GM12878 (cell line): ENCODE measurements at regions not wholly inside any gene's neighbourhood (a gene's known extent, or its start where the extent isn't known, plus 50 kb on each side); places are given as distances from the start of the nearest gene placed in this dataset.

Experiments used
- ATAC-seq: fragments of 200-7000 bp; cut with Tn5 transposase; 3 replicates; pipeline ENCODE4 v1.9.1; 2020; ENCODE audit warnings: mild to moderate bottlenecking, moderate library complexity
- BruUV-seq: library from RNA; stranded (reverse); fragments of 400-500 nt; replicated peaks from 2 replicates; lab custom pipeline; 2021; lab: Mats Ljungman, UMichigan
- CTCF ChIA-PET: fragments of 300-600 bp; sonication (Branson Sonifier 250); formaldehyde crosslinking; extraction: SDS; loops from one replicate; lab custom pipeline; 2021; ENCODE audit warnings: inconsistent platforms; lab: Yijun Ruan, JAX
- POLR2A ChIA-PET: fragments of 350-600 bp; formaldehyde crosslinking; extraction: SDS; loops from one replicate; lab custom pipeline; 2021; ENCODE audit warnings: inconsistent platforms; lab: Charles Lee
- RAD21 ChIA-PET: fragments of 300-600 bp; sonication (Branson Sonifier 250); formaldehyde crosslinking; loops from one replicate; lab custom pipeline; 2023; ENCODE audit warnings: antibody characterized with exemption; ENCODE audit not compliant: unreplicated experiment; lab: Charles Lee
- SMC1A ChIA-PET: fragments of 300-600 bp; sonication (Branson Sonifier 250); formaldehyde crosslinking; loops from one replicate; lab custom pipeline; 2023; ENCODE audit not compliant: unreplicated experiment, uncharacterized antibody; lab: Charles Lee
- DNase-seq: peaks from one replicate; pipeline ENCODE4 v3.0.0-alpha.2; 2011; ENCODE audit warnings: low read depth, low spot score
- FAIRE-seq: peaks from 3 replicates; lab custom pipeline; 2011; peaks lifted over from hg19 to GRCh38; lab: Jason Lieb, UNC
- H2AFZ ChIP-seq: 2 replicates; pipeline ENCODE4 v1.6.0; 2011; ENCODE audit warnings: low read depth, low read length, control low read depth; ENCODE audit not compliant: control insufficient read depth
- H3K27ac ChIP-seq: 2 replicates; pipeline ENCODE4 v1.5.1; 2011; ENCODE audit warnings: control low read depth; ENCODE audit not compliant: control insufficient read depth, insufficient read depth
- H3K27me3 ChIP-seq, 2 experiments: replicated peaks in 1 of 2; 2 replicates each; pipeline versions ENCODE4 v1.6.0 to v1.6.1; 2011; ENCODE audit warnings: low read length in 1 of 2; ENCODE audit not compliant: control insufficient read depth in 2 of 2, insufficient read depth in 2 of 2
- H3K36me3 ChIP-seq, 2 experiments: 2 replicates each; pipeline ENCODE4 v1.5.1; 2011; ENCODE audit warnings: low read length in 1 of 2; ENCODE audit not compliant: control insufficient read depth in 2 of 2, insufficient read depth in 2 of 2
- H3K4me1 ChIP-seq: 2 replicates; pipeline ENCODE4 v1.6.1; 2011; ENCODE audit warnings: mild to moderate bottlenecking, low read length, moderate library complexity, mixed read lengths; ENCODE audit not compliant: control insufficient read depth, insufficient read depth
- H3K4me2 ChIP-seq: 2 replicates; pipeline ENCODE4 v1.6.0; 2011; ENCODE audit warnings: control low read depth; ENCODE audit not compliant: control insufficient read depth, insufficient read depth
- H3K4me3 ChIP-seq: fragments of 200-600 bp; sonication (generic); 2 replicates; pipeline ENCODE4 v1.5.1; 2016
- H3K79me2 ChIP-seq: 2 replicates; pipeline ENCODE4 v1.6.0; 2011; ENCODE audit warnings: low read length; ENCODE audit not compliant: control insufficient read depth, insufficient read depth
- H3K9ac ChIP-seq: 2 replicates; pipeline ENCODE4 v1.8.0; 2011; ENCODE audit warnings: low read length, control low read depth, mixed read lengths; ENCODE audit not compliant: control insufficient read depth, insufficient read depth
- H3K9me3 ChIP-seq: replicated peaks from 3 replicates; pipeline ENCODE4 v1.5.1; 2011; ENCODE audit warnings: mild to moderate bottlenecking, low read length; ENCODE audit not compliant: control insufficient read depth, insufficient read depth
- H4K20me1 ChIP-seq: 2 replicates; pipeline ENCODE4 v1.6.0; 2011; ENCODE audit not compliant: control insufficient read depth, insufficient read depth
- WGBS: methylation state at CpG from one replicate; pipeline ENCODE4 v1.1.6; 2016; ENCODE audit warnings: low lambda C conversion rate; ENCODE audit not compliant: insufficient replicate concordance, insufficient coverage; ENCODE audit errors: missing lambda C conversion rate; 5-methylcytosine and 5-hydroxymethylcytosine counted together
- in situ Hi-C: fragments of 300-500 bp; cut with MboI; formaldehyde crosslinking; loops from 9 replicates; pipeline ENCODE4 v1.14.3; 2018; ENCODE audit warnings: mixed read lengths
- intact Hi-C: fragments of 100-400 bp; cut with micrococcal nuclease; formaldehyde crosslinking; loops from one replicate; pipeline ENCODE4 v1.14.2; 2022; ENCODE audit not compliant: unreplicated experiment
- TF ChIP-seq, protein P1 (sequence below): IDR thresholded peaks from 2 replicates; pipeline ENCODE4 v1.6.1; 2011; ENCODE audit warnings: low read depth, low read length, improper control_type of control experiment, borderline replicate concordance
- TF ChIP-seq, protein P2 (sequence below): IDR thresholded peaks from 2 replicates; pipeline ENCODE4 v1.6.1; 2012; ENCODE audit warnings: improper control_type of control experiment, low read depth, low read length; ENCODE audit not compliant: insufficient replicate concordance

DNA sequence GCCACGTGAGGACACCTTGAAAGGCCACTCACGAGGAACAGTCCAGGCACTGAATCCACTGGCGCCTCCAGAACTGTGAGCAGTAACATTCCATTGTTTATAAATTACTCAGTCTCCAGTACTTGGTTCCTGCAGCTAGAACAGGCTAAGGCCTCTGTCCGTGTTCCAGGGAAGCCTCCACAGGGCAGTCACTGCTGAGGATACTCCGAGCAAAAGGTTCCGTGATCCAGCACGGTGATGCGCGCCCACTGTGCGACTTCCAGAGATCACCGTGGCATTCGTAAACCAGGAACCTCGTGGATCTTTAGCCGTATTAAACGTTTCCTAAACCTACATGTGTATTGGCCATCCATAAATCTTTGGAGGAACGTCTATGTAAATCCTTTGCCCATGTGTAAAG is 51.5 kb upstream of the SALL3 start:
- FAIRE-seq: no peak
- Histone ChIP-seq H3K4me1 (no peaks in the 10 kb centered on the region), H3K79me2 (no peaks in the 10 kb centered on the region), H3K4me2 (no peak overlapping the region), H3K27me3 (no peaks in the 10 kb centered on the region), H3K4me3 (no peak overlapping the region), H4K20me1 (no peaks in the 10 kb centered on the region), H3K27ac (no peak overlapping the region), H3K9ac (no peak overlapping the region), H2AFZ (no peak overlapping the region)
- DNase-seq: no peak
- ChIA-PET SMC1A (no interaction called here), RAD21 (no interaction called here), POLR2A (no interaction called here), CTCF (no interaction called here)
- intact Hi-C loops (no loop called here), in situ Hi-C loops (no loop called here)
- no TSS peak for BruUV-seq
- WGBS: 51% methylated on average over 16 of the region's 16 CpGs
- TF ChIP-seq, protein P1, sequence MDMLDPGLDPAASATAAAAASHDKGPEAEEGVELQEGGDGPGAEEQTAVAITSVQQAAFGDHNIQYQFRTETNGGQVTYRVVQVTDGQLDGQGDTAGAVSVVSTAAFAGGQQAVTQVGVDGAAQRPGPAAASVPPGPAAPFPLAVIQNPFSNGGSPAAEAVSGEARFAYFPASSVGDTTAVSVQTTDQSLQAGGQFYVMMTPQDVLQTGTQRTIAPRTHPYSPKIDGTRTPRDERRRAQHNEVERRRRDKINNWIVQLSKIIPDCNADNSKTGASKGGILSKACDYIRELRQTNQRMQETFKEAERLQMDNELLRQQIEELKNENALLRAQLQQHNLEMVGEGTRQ: no peak
- TF ChIP-seq, protein P2, sequence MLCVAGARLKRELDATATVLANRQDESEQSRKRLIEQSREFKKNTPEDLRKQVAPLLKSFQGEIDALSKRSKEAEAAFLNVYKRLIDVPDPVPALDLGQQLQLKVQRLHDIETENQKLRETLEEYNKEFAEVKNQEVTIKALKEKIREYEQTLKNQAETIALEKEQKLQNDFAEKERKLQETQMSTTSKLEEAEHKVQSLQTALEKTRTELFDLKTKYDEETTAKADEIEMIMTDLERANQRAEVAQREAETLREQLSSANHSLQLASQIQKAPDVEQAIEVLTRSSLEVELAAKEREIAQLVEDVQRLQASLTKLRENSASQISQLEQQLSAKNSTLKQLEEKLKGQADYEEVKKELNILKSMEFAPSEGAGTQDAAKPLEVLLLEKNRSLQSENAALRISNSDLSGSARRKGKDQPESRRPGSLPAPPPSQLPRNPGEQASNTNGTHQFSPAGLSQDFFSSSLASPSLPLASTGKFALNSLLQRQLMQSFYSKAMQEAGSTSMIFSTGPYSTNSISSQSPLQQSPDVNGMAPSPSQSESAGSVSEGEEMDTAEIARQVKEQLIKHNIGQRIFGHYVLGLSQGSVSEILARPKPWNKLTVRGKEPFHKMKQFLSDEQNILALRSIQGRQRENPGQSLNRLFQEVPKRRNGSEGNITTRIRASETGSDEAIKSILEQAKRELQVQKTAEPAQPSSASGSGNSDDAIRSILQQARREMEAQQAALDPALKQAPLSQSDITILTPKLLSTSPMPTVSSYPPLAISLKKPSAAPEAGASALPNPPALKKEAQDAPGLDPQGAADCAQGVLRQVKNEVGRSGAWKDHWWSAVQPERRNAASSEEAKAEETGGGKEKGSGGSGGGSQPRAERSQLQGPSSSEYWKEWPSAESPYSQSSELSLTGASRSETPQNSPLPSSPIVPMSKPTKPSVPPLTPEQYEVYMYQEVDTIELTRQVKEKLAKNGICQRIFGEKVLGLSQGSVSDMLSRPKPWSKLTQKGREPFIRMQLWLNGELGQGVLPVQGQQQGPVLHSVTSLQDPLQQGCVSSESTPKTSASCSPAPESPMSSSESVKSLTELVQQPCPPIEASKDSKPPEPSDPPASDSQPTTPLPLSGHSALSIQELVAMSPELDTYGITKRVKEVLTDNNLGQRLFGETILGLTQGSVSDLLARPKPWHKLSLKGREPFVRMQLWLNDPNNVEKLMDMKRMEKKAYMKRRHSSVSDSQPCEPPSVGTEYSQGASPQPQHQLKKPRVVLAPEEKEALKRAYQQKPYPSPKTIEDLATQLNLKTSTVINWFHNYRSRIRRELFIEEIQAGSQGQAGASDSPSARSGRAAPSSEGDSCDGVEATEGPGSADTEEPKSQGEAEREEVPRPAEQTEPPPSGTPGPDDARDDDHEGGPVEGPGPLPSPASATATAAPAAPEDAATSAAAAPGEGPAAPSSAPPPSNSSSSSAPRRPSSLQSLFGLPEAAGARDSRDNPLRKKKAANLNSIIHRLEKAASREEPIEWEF: no peak
- TF ChIP-seq, all 136 proteins: peak for 0
- Histone ChIP-seq H3K36me3 (no peaks in the 10 kb centered on the region), H3K9me3 (no peaks in the 10 kb centered on the region; the same call in 2 of the 3 replicates)
- ATAC-seq: no peak
